Natural killer cell treated with Interleukin-12 subunit alpha and Interleukin-12 subunit beta and Interleukin-15 and Interleukin-18, amount 100 ng/mL, for 72 hours (primary cell): ENCODE measurements at regions not wholly inside any gene's neighbourhood (a gene's known extent, or its start where the extent isn't known, plus 50 kb on each side); places are given as distances from the start of the nearest gene placed in this dataset.
"Not testable (repeated sequence)": the region's sequence is repeated elsewhere in the genome, so short reads cannot be mapped to it uniquely, and the experiment has no call there.

Experiments
- ATAC-seq, 2 donors: fragments of 150-1000 bp; cut with Tn5 transposase in 1 of 2; sonication (Bioruptor Pico), chemical (Tn5 transposase) in 1 of 2; 2 replicates each; pipeline ENCODE4 v1.10.0; 2021
- DNase-seq: peaks from one replicate; pipeline ENCODE4 v3.0.0; 2022; ENCODE audit warnings: low spot score
- H3K27ac Mint-ChIP-seq, 2 donors: 1 replicate in 1 of 2; 2 replicates in 1 of 2; pipeline ENCODE4 v1.8.0; 2022; ENCODE audit warnings: mixed read lengths in 2 of 2, mild to moderate bottlenecking in 1 of 2, moderate library complexity in 1 of 2
- H3K27me3 Mint-ChIP-seq, 2 donors: 1 replicate in 1 of 2; 2 replicates in 1 of 2; pipeline ENCODE4 v1.8.0; 2022; ENCODE audit warnings: mixed read lengths in 2 of 2
- H3K36me3 Mint-ChIP-seq: one replicate; pipeline ENCODE4 v1.8.0; 2022; ENCODE audit warnings: mixed read lengths
- H3K4me1 Mint-ChIP-seq, 2 donors: 1 replicate in 1 of 2; 2 replicates in 1 of 2; pipeline ENCODE4 v1.8.0; 2022; ENCODE audit warnings: low read depth in 2 of 2, mixed read lengths in 2 of 2, mild to moderate bottlenecking in 1 of 2
- H3K4me3 Mint-ChIP-seq: one replicate; pipeline ENCODE4 v1.8.0; 2022; ENCODE audit warnings: mixed read lengths
- H3K9me3 Mint-ChIP-seq: 2 replicates; pipeline ENCODE4 v1.8.0; 2022; ENCODE audit warnings: mixed read lengths

DNA sequence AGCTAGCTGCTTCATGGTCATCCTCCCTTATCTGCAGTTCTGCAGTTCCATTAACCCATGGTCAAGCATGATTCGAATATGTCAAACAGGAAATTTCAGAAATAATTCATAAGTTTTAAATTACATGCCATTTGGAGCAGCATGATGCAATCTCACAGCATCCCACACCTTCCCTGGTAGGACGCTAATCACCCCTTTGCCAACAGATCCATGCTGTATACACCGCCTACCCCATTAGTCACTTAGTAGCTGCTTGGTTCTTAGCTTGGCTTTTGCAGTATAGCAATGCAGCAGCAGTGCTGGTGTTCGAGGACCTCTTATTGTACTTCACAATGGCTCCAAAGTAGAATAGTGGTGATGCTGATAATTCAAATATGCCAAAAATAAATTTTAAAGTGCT lies 739.7 kb upstream of the CDH9 start:
- no peaks in the 10 kb centered on the region for H3K27me3 Mint-ChIP-seq
- DNase-seq (no peak), ATAC-seq (no peak)
- no peak overlapping the region for H3K4me3 Mint-ChIP-seq
- H3K27ac Mint-ChIP-seq, result no peak overlapping the region
- H3K4me1 Mint-ChIP-seq, result no peaks in the 10 kb centered on the region
- H3K36me3 Mint-ChIP-seq, result peaks cover 14% of the 10 kb centered on the region
- H3K9me3 Mint-ChIP-seq, result peaks cover 9% of the 10 kb centered on the region

DNA sequence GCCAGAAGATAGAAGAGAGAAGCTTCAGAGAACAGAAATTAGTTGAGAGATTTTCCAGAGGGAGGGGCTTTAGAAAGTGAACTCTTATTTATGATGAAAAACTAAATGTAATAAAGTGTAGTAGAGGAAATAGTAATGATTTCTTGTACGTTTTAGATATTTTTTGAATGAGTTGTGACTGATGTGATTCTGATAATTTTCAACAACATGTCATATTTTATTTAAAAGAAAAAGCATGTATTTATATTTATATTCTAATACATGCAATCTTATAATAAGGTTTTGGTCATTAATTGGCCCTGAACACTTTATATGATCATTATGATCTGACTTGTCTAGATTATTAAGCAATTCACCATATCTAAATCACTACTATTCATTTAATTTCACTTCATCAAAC lies 735.2 kb upstream of the CDH9 start:
- H3K36me3 Mint-ChIP-seq, result peaks cover 7% of the 10 kb centered on the region
- peaks cover 22% of the 10 kb centered on the region for H3K9me3 Mint-ChIP-seq
- DNase-seq (no peak), ATAC-seq (no peak)
- no peaks in the 10 kb centered on the region for H3K27me3 Mint-ChIP-seq
- no peaks in the 10 kb centered on the region for H3K4me1 Mint-ChIP-seq
- no peak overlapping the region for H3K4me3 Mint-ChIP-seq
- H3K27ac Mint-ChIP-seq, result no peak overlapping the region

DNA sequence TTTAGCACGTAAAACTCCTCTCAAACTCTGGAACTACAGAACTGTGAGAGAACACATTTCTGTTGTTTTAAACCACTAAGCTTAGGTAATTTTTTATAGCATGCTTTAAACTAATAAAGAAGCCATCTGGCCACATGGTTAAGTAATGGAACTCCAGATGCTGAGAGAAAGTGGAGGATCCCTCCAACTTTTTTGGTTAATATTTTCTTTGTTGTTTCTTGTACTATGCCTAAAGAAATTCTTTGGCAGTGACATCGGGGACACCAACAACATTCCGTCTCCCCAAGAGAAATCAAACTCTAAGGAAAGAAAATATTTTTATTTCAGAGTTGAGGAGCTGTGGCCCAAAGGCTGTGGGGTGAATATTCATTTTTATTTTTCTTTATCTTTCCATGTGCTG lies 734.8 kb upstream of the CDH9 start:
- H3K27me3 Mint-ChIP-seq, result no peaks in the 10 kb centered on the region
- H3K9me3 Mint-ChIP-seq, result peaks cover 25% of the 10 kb centered on the region
- H3K4me1 Mint-ChIP-seq, result no peaks in the 10 kb centered on the region
- ATAC-seq (no peak), DNase-seq (no peak)
- H3K27ac Mint-ChIP-seq, result no peak overlapping the region
- H3K4me3 Mint-ChIP-seq, result no peak overlapping the region
- H3K36me3 Mint-ChIP-seq, result peaks cover 7% of the 10 kb centered on the region

DNA sequence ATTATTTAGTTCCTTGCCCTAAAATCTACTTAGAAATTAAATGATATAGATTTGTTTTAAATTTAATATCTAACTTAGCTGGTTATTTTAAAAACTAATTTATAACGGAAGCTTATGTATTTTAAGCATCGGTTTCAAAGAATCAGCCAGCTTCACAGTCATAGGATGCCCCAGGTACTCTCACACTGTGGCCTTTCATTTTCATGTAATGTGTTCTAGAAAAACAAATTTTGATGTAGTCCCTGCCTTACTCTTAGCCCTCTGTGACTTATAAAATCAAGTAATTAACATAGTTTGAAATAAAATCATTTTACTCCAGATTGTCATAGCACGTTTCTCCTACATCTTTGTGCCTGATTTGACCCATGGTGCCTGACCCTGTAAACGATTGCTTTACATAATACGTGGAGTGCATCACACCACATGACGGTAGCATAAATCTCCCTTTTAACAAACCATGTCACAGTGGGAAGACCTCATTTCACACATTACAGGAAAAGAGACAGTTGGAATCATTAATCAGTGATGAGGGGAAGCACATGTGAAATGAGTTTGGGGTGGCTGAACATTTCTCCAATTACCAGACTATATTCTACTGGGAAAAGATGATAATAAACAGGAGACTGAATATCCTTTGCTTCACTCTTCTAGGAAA lies 731.5 kb upstream of the CDH9 start:
- no peak for ATAC-seq

DNA sequence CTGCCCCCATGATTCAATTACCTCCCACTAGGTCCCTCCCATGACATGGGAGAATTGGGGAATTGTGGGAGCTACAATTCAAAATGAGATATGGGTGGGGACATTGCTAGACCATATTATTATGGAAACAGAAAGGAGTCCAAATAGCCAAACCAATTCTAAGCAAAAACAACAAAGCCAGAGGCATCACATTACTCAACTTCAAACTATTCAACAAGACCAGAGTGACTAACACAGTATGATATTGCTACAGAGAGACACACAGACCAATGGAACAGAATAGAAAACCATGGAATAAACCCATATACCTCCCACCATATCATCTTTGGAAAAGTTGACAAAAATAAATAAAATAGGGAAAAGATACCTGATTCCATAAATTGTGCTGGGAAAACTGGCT lies 710.5 kb upstream of the CDH9 start:
- Mint-ChIP-seq H3K9me3 (peaks cover 27% of the 10 kb centered on the region), H3K4me1 (no peaks in the 10 kb centered on the region), H3K27ac (no peak overlapping the region), H3K27me3 (no peaks in the 10 kb centered on the region), H3K36me3 (peaks cover 26% of the 10 kb centered on the region), H3K4me3 (no peak overlapping the region)
- ATAC-seq, result no peak
- DNase-seq, result no peak

More for the DNA sequence above, 731.5 kb upstream of the CDH9 start:
- DNase-seq, result no peak
- H3K9me3 Mint-ChIP-seq, result peaks cover 31% of the 10 kb centered on the region
- H3K27ac Mint-ChIP-seq, result no peak overlapping the region
- H3K36me3 Mint-ChIP-seq, result peaks cover 8% of the 10 kb centered on the region
- no peaks in the 10 kb centered on the region for H3K27me3 Mint-ChIP-seq
- no peak overlapping the region for H3K4me3 Mint-ChIP-seq
- no peaks in the 10 kb centered on the region for H3K4me1 Mint-ChIP-seq

DNA sequence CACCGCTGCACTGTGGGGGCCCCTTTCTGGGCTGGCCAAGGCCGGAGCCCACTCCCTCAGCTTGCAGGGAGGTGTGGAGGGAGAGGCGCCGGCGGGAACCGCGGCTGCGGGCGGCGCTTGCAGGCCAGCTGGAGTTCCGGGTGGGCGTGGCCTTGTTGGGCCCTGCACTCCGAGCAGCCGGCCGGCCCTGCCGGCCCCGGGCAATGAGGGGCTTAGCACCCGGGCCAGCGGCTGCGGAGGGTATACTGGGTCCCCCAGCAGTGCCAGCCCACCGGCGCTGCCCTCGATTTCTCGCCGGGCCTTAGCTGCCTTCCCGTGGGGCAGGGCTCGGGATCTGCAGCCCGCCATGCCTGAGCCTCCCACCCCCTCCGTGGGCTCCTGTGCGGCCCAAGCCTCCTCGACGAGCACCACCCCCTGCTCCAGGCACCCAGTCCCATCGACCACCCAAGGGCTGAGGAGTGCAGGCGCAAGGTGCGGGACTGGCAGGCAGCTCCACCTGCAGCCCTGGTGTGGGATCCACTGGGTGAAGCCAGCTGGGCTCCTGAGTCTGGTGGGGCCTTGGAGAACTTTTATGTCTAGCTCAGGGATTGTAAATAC lies 705.1 kb upstream of the CDH9 start:
- Mint-ChIP-seq H3K36me3 (peaks cover 26% of the 10 kb centered on the region), H3K9me3 (peaks cover 30% of the 10 kb centered on the region)
- not testable (repeated sequence) for DNase-seq, H3K4me1 Mint-ChIP-seq, ATAC-seq, H3K27ac Mint-ChIP-seq, H3K4me3 Mint-ChIP-seq, H3K27me3 Mint-ChIP-seq

DNA sequence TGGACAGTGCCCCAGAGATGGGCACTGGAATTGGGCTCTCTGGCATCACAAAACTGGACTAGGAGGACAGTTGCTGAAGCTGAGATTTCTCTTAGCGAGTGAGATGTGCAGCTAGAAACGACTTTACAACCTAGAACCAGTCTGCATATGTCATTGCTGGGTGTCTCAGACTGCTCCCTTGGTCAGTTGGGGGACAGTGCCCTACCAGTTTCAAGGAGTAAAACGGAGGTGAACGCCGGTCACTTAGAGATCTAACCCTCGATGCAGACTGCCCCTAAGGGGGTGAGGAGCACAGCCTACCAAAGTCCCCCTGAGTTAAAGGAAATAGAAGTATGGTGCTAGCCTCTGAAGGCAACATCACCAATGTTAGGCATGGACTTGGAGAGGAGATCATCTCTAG lies 704.4 kb upstream of the CDH9 start:
- Mint-ChIP-seq H3K27ac (no peak overlapping the region), H3K36me3 (peaks cover 26% of the 10 kb centered on the region), H3K4me1 (no peaks in the 10 kb centered on the region), H3K9me3 (peaks cover 29% of the 10 kb centered on the region), H3K4me3 (no peak overlapping the region), H3K27me3 (no peaks in the 10 kb centered on the region)
- DNase-seq (no peak), ATAC-seq (no peak)

DNA sequence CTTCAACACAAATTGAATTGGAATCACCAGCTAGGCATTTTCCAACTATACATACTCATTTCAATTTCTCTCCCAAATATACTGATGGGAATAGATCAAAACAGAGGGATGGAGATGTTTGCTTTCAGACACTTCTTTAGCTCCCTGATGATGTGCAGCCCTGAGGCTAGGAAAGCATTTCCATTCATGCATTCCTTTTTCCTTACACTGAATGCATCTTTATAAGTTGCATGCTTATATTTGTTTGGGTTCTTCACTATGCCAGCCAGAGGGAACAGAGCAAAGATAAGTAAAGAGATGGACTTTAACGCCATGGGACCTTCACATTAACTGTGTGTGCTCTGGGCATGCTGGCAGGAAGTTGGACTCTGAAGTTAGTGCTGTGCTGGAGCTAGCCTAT lies 696.5 kb upstream of the CDH9 start:
- DNase-seq (no peak), ATAC-seq (no peak)
- no peak overlapping the region for H3K4me3 Mint-ChIP-seq
- H3K9me3 Mint-ChIP-seq, result peaks cover 9% of the 10 kb centered on the region
- H3K27ac Mint-ChIP-seq, result no peak overlapping the region
- H3K27me3 Mint-ChIP-seq, result no peaks in the 10 kb centered on the region
- H3K4me1 Mint-ChIP-seq, result no peaks in the 10 kb centered on the region
- H3K36me3 Mint-ChIP-seq, result peaks cover 5% of the 10 kb centered on the region

DNA sequence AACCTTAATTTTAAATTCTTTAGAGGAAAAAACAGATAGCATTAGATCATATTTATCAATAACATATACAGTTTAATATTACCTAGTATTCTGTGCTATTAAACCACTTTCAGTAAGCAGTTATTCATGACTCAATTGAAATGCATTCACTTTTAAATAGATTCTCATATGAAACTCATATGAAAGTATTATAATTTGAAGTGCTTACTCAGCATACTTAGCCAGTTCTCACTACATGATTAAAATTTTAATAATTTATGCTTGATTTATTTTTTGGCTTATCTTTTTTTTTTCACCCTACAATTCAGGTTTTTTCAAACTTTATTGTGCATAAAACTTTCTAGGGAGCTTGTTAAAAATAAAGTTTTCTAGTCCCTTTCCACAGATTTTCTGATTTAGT lies 694.9 kb upstream of the CDH9 start:
- no peaks in the 10 kb centered on the region for H3K4me1 Mint-ChIP-seq
- H3K9me3 Mint-ChIP-seq, result peaks cover 9% of the 10 kb centered on the region
- peaks cover 5% of the 10 kb centered on the region for H3K36me3 Mint-ChIP-seq
- ATAC-seq (no peak), DNase-seq (no peak)
- no peak overlapping the region for H3K4me3 Mint-ChIP-seq
- H3K27me3 Mint-ChIP-seq, result no peaks in the 10 kb centered on the region
- no peak overlapping the region for H3K27ac Mint-ChIP-seq

DNA sequence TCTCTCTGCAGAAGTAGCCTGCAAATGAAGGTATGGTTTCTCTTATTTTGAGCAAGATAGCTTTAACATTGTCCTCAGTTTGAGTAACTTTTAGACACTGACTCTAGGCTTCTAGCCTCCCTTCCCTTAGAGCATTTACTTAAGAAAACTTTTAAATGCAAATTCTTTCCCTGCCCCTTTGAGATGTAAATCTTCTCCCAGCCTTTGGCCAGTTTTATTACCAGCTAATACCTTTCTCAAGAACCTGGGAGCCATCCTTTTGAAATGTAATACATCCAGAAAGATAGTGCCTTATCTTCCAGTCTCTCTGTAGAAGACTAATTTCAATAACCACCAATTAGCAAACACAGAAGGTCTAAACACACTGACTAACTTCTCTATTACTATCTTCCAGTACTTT lies 688.9 kb upstream of the CDH9 start:
- no peak for DNase-seq

DNA sequence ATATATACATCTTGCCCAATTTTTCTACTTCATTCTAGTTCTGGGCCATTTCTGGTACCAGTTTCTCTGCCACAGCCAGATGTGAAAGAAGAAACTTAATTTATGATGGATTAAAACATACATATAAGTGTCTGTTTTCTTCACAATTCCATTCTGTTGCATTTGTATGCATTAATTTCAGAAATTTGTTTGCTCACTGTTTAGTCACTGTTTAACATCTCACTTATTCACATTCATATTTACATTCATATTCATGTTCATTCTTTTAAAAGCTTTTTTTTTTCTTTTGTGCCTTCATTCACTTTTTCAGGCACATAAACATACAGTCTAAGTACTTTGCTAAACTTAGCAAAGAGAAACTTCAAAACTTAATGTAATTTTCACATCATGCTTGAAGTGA lies 684.0 kb upstream of the CDH9 start:
- Mint-ChIP-seq H3K4me1 (no peaks in the 10 kb centered on the region), H3K27me3 (no peaks in the 10 kb centered on the region), H3K9me3 (peaks cover 18% of the 10 kb centered on the region), H3K36me3 (no peaks in the 10 kb centered on the region), H3K27ac (no peak overlapping the region), H3K4me3 (no peak overlapping the region)
- no peak for ATAC-seq
- no peak for DNase-seq

More for the DNA sequence above, 688.9 kb upstream of the CDH9 start:
- no peak overlapping the region for H3K27ac Mint-ChIP-seq
- H3K4me1 Mint-ChIP-seq, result no peaks in the 10 kb centered on the region
- H3K9me3 Mint-ChIP-seq, result peaks cover 14% of the 10 kb centered on the region
- ATAC-seq, result no peak
- H3K4me3 Mint-ChIP-seq, result no peak overlapping the region
- H3K27me3 Mint-ChIP-seq, result no peaks in the 10 kb centered on the region
- H3K36me3 Mint-ChIP-seq, result no peaks in the 10 kb centered on the region

DNA sequence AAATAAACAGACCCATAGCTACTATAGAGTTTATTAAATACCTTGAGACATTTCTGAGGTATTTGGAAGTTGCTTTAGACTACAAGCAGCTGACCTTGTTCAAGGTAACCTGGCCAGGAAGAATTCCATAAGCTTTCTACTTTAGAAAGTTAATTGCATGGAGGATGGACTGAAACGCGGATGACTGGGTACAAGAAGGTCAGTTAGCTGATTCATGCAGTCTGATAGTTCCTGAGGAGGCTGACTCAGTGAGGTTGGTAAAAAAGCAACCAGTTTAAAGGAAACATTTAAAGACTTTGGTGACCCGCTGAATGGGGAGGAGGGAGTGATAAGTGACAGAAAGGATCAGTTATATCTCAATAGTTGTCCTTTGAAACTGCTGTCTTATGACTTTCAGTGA lies 670.1 kb upstream of the CDH9 start:
- Mint-ChIP-seq H3K36me3 (peaks cover 5% of the 10 kb centered on the region), H3K4me3 (no peak overlapping the region), H3K27ac (no peak overlapping the region), H3K27me3 (no peaks in the 10 kb centered on the region), H3K4me1 (no peaks in the 10 kb centered on the region), H3K9me3 (peaks cover 12% of the 10 kb centered on the region)
- DNase-seq (no peak), ATAC-seq (no peak)

DNA sequence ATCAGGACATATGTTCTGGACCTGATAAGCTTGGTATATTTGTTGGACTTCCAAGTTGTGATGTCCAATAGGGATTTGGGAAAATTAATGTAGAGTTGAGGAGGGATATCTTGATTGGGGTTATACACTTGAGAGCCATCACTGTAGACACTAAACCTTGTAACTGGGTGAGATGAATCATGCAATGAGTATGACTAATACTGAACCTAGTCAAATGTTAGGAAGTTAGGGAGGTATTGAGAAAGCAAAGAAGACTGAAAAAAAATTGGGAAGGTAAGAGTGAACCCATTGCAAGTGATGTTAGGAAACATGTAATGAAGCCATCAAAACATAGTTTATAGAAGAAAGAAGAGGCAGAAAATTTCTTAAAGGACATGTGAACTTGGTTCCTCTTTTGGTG lies 668.4 kb upstream of the CDH9 start:
- Mint-ChIP-seq H3K4me3 (no peak overlapping the region), H3K4me1 (no peaks in the 10 kb centered on the region), H3K9me3 (peaks cover 16% of the 10 kb centered on the region), H3K27ac (no peak overlapping the region), H3K36me3 (peaks cover 5% of the 10 kb centered on the region), H3K27me3 (no peaks in the 10 kb centered on the region)
- ATAC-seq (no peak), DNase-seq (no peak)

DNA sequence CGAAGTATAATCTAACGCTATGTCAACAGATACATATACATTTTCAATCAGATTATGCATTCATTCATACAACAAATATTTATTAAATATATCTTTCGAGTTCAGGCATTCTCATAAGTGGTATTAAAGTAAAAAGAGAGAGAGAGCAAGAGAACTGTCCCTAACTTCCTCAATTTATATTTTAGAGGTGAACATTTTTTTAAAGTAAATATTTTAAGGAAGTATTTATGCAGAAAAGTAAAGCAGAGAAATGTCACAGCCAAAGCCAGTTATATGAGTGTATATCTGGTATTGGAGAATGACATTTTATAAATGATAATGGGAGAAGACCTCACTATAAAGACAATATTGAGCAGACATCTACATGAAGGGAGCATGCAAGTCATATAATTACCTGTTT lies 667.3 kb upstream of the CDH9 start:
- DNase-seq, result no peak
- no peak for ATAC-seq
- no peak overlapping the region for H3K27ac Mint-ChIP-seq
- no peaks in the 10 kb centered on the region for H3K4me1 Mint-ChIP-seq
- peaks cover 13% of the 10 kb centered on the region for H3K9me3 Mint-ChIP-seq
- H3K4me3 Mint-ChIP-seq, result no peak overlapping the region
- H3K27me3 Mint-ChIP-seq, result no peaks in the 10 kb centered on the region
- no peaks in the 10 kb centered on the region for H3K36me3 Mint-ChIP-seq
